ENCODE measurements at regions not wholly inside any gene's neighbourhood (a gene's known extent, or its start where the extent isn't known, plus 50 kb on each side); places are given as distances from the start of the nearest gene placed in this dataset.

- Mint-ChIP-seq H3K36me3 (peaks cover 18% of the 10 kb centered on the region), H3K9me3 (peaks cover 26% of the 10 kb centered on the region), H3K4me3 (no peak overlapping the region), H3K27me3 (ENCODE audit: low read depth) (peaks cover 4% of the 10 kb centered on the region), H3K4me1 (peaks cover 28% of the 10 kb centered on the region), H3K27ac (no peak overlapping the region)
- DNase-seq (ENCODE audit: low spot score) (no peak), ATAC-seq (no peak)
- ChIA-PET CTCF (interaction anchor here (1.1 to 1.5 kb wide), 3 partner anchors 62 to 224 kb away, joined by 3 read pairs; no protein-coding TSS in a partner anchor), POLR2A (no interaction called here)
- TF ChIP-seq MAX (CRISPR knock-in tag; IDR thresholded peaks at IDR 0.05) = no peak
- TF ChIP-seq MYBL2 (CRISPR knock-in tag; IDR thresholded peaks at IDR 0.05) = no peak
- no peak for TF ChIP-seq ZNF425 (CRISPR knock-in tag; conservative IDR thresholded peaks at IDR 0.05)
- TF ChIP-seq HMGA2 (CRISPR knock-in tag; IDR thresholded peaks at IDR 0.05) = no peak
- TF ChIP-seq CBFB (CRISPR knock-in tag; IDR thresholded peaks at IDR 0.05; ENCODE audit: low read depth) = no peak
- no peak for TF ChIP-seq USF2 (CRISPR knock-in tag; IDR thresholded peaks at IDR 0.05)
- TF ChIP-seq ATF3 (CRISPR knock-in tag; conservative IDR thresholded peaks at IDR 0.05) = no peak
- TF ChIP-seq PRRX2 (CRISPR knock-in tag; IDR thresholded peaks at IDR 0.05) = no peak
- TF ChIP-seq ZBTB21 (CRISPR knock-in tag; IDR thresholded peaks at IDR 0.05; ENCODE audit: borderline replicate concordance) = no peak
- TF ChIP-seq ZNF232 (CRISPR knock-in tag; IDR thresholded peaks at IDR 0.05) = no peak
- TF ChIP-seq GRHL2 (CRISPR knock-in tag; IDR thresholded peaks at IDR 0.05; ENCODE audit: insufficient replicate concordance, severe bottlenecking) = no peak
Observed at GRCh38 chr2:129810521-129810920, 168.9 kb upstream of the RAB6C start.

- Mint-ChIP-seq H3K27ac (no peak overlapping the region), H3K9me3 (peaks cover 37% of the 10 kb centered on the region), H3K4me3 (no peak overlapping the region), H3K27me3 (ENCODE audit: low read depth) (peaks cover 4% of the 10 kb centered on the region), H3K36me3 (peaks cover 26% of the 10 kb centered on the region), H3K4me1 (peaks cover 15% of the 10 kb centered on the region)
- ChIA-PET CTCF (interaction anchor here (1.5 kb wide), 1 partner anchor 225 kb away, joined by 3 read pairs; no protein-coding TSS in a partner anchor), POLR2A (no interaction called here)
- TF ChIP-seq RELA (CRISPR knock-in tag; IDR thresholded peaks at IDR 0.05; ENCODE audit: borderline replicate concordance) (no peak), ZNF423 (CRISPR knock-in tag; IDR thresholded peaks at IDR 0.05) (no peak), GRHL2 (CRISPR knock-in tag; IDR thresholded peaks at IDR 0.05; ENCODE audit: insufficient replicate concordance, severe bottlenecking) (no peak), IRF1 (CRISPR knock-in tag; IDR thresholded peaks at IDR 0.05) (no peak), JAZF1 (CRISPR knock-in tag; IDR thresholded peaks at IDR 0.05) (no peak), GTF2I (CRISPR knock-in tag; conservative IDR thresholded peaks at IDR 0.05) (no peak), HMGA2 (CRISPR knock-in tag; IDR thresholded peaks at IDR 0.05) (no peak), PREB (CRISPR knock-in tag; IDR thresholded peaks at IDR 0.05; ENCODE audit: borderline replicate concordance) (no peak), USF1 (CRISPR knock-in tag; IDR thresholded peaks at IDR 0.05) (no peak), CTCF (IDR thresholded peaks at IDR 0.05) (no peak), MYBL2 (CRISPR knock-in tag; IDR thresholded peaks at IDR 0.05) (no peak)
- DNase-seq (ENCODE audit: low spot score) = no peak
- ATAC-seq = no peak
Observed at GRCh38 chr2:129812071-129812470, 167.4 kb upstream of the RAB6C start.
